Endothelial cell of umbilical vein (primary cell): ENCODE measurements at regions not wholly inside any gene's neighbourhood (a gene's known extent, or its start where the extent isn't known, plus 50 kb on each side); places are given as distances from the start of the nearest gene placed in this dataset.

Source experiments
- CTCF ChIP-seq, 2 donors: IDR thresholded peaks; 1 replicate in 1 of 2; 2 replicates in 1 of 2; pipeline ENCODE4 v1.5.1; 2011; ENCODE audit warnings: low read length in 2 of 2, mild to moderate bottlenecking in 2 of 2, moderate library complexity in 2 of 2, control low read depth in 1 of 2, inconsistent platforms in 1 of 2, low read depth in 1 of 2; ENCODE audit not compliant: insufficient read depth in 1 of 2; ENCODE audit errors: extremely low read depth in 1 of 2
- EZH2 ChIP-seq: IDR thresholded peaks from 2 replicates; pipeline ENCODE4 v1.6.1; 2012; ENCODE audit warnings: borderline replicate concordance, low read depth, mild to moderate bottlenecking, moderate library complexity, low read length, inconsistent platforms; ENCODE audit not compliant: severe bottlenecking
- FOS ChIP-seq: IDR thresholded peaks from 2 replicates; pipeline ENCODE4 v1.6.1; 2011; ENCODE audit warnings: mild to moderate bottlenecking, low read length, moderate library complexity, borderline replicate concordance; ENCODE audit not compliant: insufficient read depth
- GATA2 ChIP-seq: IDR thresholded peaks from 2 replicates; pipeline ENCODE4 v1.7.0; 2011; ENCODE audit warnings: low read depth, mild to moderate bottlenecking, moderate library complexity, mixed read lengths, low read length; ENCODE audit not compliant: insufficient read length, insufficient read depth
- MAX ChIP-seq: IDR thresholded peaks from 2 replicates; pipeline ENCODE4 v1.6.1; 2011; ENCODE audit not compliant: insufficient read depth, insufficient read length
- POLR2A ChIP-seq: IDR thresholded peaks from 2 replicates; pipeline ENCODE4 v1.6.1; 2012; ENCODE audit warnings: low read depth, mild to moderate bottlenecking, control low read depth, low read length
- POLR2AphosphoS5 ChIP-seq: IDR thresholded peaks from 2 replicates; pipeline ENCODE4 v1.6.1; 2012; ENCODE audit warnings: low read depth, mild to moderate bottlenecking, control low read depth, low read length, moderate library complexity; ENCODE audit not compliant: insufficient read depth

GRCh38 chr16:62741692-62742091 lies 705.5 kb upstream of the CDH8 start:
- TF ChIP-seq POLR2A (no peak), CTCF (IDR thresholded peaks at IDR 0.05; ENCODE audit: extremely low read depth in 1 of 2, insufficient read depth in 1 of 2, low read depth in 1 of 2, low read length in 2 of 2) (no peak), FOS (no peak), POLR2AphosphoS5 (no peak), GATA2 (no peak), EZH2 (no peak), MAX (no peak)
